HepG2 (cell line): ENCODE measurements at regions not wholly inside any gene's neighbourhood (a gene's known extent, or its start where the extent isn't known, plus 50 kb on each side); places are given as distances from the start of the nearest gene placed in this dataset.

Experiments used
- ATAC-seq: fragments of 200-7000 bp; cut with Tn5 transposase; 3 replicates; pipeline ENCODE4 v1.9.1; 2020; ENCODE audit warnings: mild to moderate bottlenecking, moderate library complexity
- BruUV-seq: library from RNA; stranded (reverse); fragments of 400-500 nt; replicated peaks from 2 replicates; lab custom pipeline; 2021; lab: Mats Ljungman, UMichigan
- CTCF ChIA-PET: fragments of 300-600 bp; formaldehyde crosslinking; extraction: SDS; loops from one replicate; lab custom pipeline; 2021; ENCODE audit warnings: low total read pairs, inconsistent platforms, low intra/inter-chr PET ratio; lab: Yijun Ruan, JAX
- POLR2A ChIA-PET: fragments of 350-600 bp; sonication (Branson Sonifier 250); formaldehyde crosslinking; loops from one replicate; lab custom pipeline; 2020; ENCODE audit warnings: antibody characterized with exemption, inconsistent platforms; lab: Yijun Ruan, JAX
- DNase-seq: peaks from one replicate; pipeline ENCODE4 v3.0.0-alpha.2; 2015; ENCODE audit warnings: low spot score
- FAIRE-seq: peaks from 3 replicates; lab custom pipeline; 2011; peaks lifted over from hg19 to GRCh38; lab: Jason Lieb, UNC
- H2AFZ ChIP-seq: one replicate; pipeline ENCODE4 v1.6.1; 2011; ENCODE audit warnings: low read length, inconsistent platforms
- H3K27ac ChIP-seq: fragments of 300-600 bp; 3 replicates; pipeline ENCODE4 v1.8.0; 2011; ENCODE audit warnings: mixed run types, mild to moderate bottlenecking, mixed read lengths, low read length, inconsistent platforms; ENCODE audit not compliant: insufficient read depth; ENCODE audit errors: extremely low read length
- H3K27me3 ChIP-seq, 2 experiments: fragments of 200-600 bp in 1 of 2; 2 replicates in 1 of 2; 3 replicates in 1 of 2; pipeline versions ENCODE4 v1.6.0 to v1.8.0; 2011; ENCODE audit warnings: low read length in 2 of 2, mild to moderate bottlenecking in 2 of 2, moderate library complexity in 2 of 2, inconsistent platforms in 1 of 2; ENCODE audit not compliant: insufficient read depth in 2 of 2, control insufficient read depth in 1 of 2
- H3K36me3 ChIP-seq, 2 experiments: fragments of 200-600 bp in 1 of 2; replicated peaks in 1 of 2; 2 replicates in 1 of 2; 3 replicates in 1 of 2; pipeline versions ENCODE4 v1.5.1 to v1.8.0; 2011; ENCODE audit warnings: low read length in 2 of 2, inconsistent platforms in 1 of 2; ENCODE audit not compliant: insufficient read depth in 2 of 2, control insufficient read depth in 1 of 2
- H3K4me1 ChIP-seq: 2 replicates; pipeline ENCODE4 v1.5.1; 2012; ENCODE audit warnings: low read length, inconsistent platforms; ENCODE audit not compliant: insufficient read depth
- H3K4me2 ChIP-seq: 2 replicates; pipeline ENCODE4 v1.6.0; 2011; ENCODE audit warnings: low read depth, low read length, inconsistent platforms
- H3K4me3 ChIP-seq, 3 experiments: fragments of 200-600 bp in 1 of 3; sonication (generic), shearing (Covaris generic) in 1 of 3; replicated peaks in 1 of 3; 2 replicates each; pipeline ENCODE4 v1.5.1; 2011 to 2016; ENCODE audit warnings: low read length in 3 of 3, inconsistent platforms in 2 of 3, low read depth in 2 of 3, mild to moderate bottlenecking in 2 of 3, control low read depth in 1 of 3, mixed read lengths in 1 of 3; ENCODE audit not compliant: insufficient read depth in 1 of 3
- H3K79me2 ChIP-seq: one replicate; pipeline ENCODE4 v1.6.1; 2011; ENCODE audit warnings: low read length, inconsistent platforms; ENCODE audit not compliant: insufficient read depth
- H3K9ac ChIP-seq: 2 replicates; pipeline ENCODE4 v1.6.0; 2011; ENCODE audit warnings: mild to moderate bottlenecking, low read depth, low read length, inconsistent platforms; ENCODE audit not compliant: insufficient read depth
- H3K9me3 ChIP-seq: 2 replicates; pipeline ENCODE4 v1.5.1; 2012; ENCODE audit warnings: mild to moderate bottlenecking, low read length
- H4K20me1 ChIP-seq: 2 replicates; pipeline ENCODE4 v1.6.0; 2011; ENCODE audit warnings: inconsistent platforms, mild to moderate bottlenecking, low read length, moderate library complexity; ENCODE audit not compliant: insufficient read depth
- KAT8 ChIP-seq: IDR thresholded peaks from 2 replicates; pipeline ENCODE4 v1.6.1; 2016; ENCODE audit warnings: missing genetic modification reagents, missing compliant biosample characterization
- RARG ChIP-seq: sonication (generic); formaldehyde crosslinking; IDR thresholded peaks from 2 replicates; pipeline ENCODE4 v1.4.0; 2020; ENCODE audit warnings: low read depth, mild to moderate bottlenecking, missing genetic modification reagents
- SP1 ChIP-seq, 2 experiments: fragments of 450-650 bp in 1 of 2; sonication (generic) in 1 of 2; formaldehyde crosslinking in 1 of 2; IDR thresholded peaks; 2 replicates each; pipeline versions ENCODE4 v1.4.0 to v1.6.1; 2016 to 2020; ENCODE audit warnings: missing genetic modification reagents in 1 of 2
- ZMYM2 ChIP-seq: sonication (generic); formaldehyde crosslinking; IDR thresholded peaks from 2 replicates; pipeline ENCODE4 v1.8.0; 2022; ENCODE audit warnings: mild to moderate bottlenecking, missing genetic modification reagents
- ZNF292 ChIP-seq: sonication (generic); formaldehyde crosslinking; IDR thresholded peaks from 2 replicates; pipeline ENCODE4 v1.8.1; 2022; ENCODE audit warnings: mild to moderate bottlenecking, low read depth, missing genetic modification reagents, borderline replicate concordance
- ZNF468 ChIP-seq: sonication (generic); formaldehyde crosslinking; IDR thresholded peaks from 2 replicates; pipeline ENCODE4 v1.8.0; 2022; ENCODE audit warnings: mild to moderate bottlenecking, moderate library complexity, missing genetic modification reagents
- ZNF660 ChIP-seq: sonication (generic); formaldehyde crosslinking; IDR thresholded peaks from 2 replicates; pipeline ENCODE4 v1.5.1; 2020; ENCODE audit warnings: mild to moderate bottlenecking, low read depth, missing genetic modification reagents, borderline replicate concordance
- WGBS: methylation state at CpG from one replicate; pipeline ENCODE4 v1.1.6; 2017; ENCODE audit warnings: low lambda C conversion rate; 5-methylcytosine and 5-hydroxymethylcytosine counted together
- in situ Hi-C: cut with HindIII; loops from 2 replicates; pipeline ENCODE4 v1.10.0; 2017; ENCODE audit warnings: low pct_unique_long_range_greater_than_20kb; ENCODE audit not compliant: extremely low pct_ligation_motif_present
- intact Hi-C: fragments of 100-400 bp; cut with micrococcal nuclease; formaldehyde crosslinking; loops from one replicate; pipeline ENCODE4 v1.10.0; 2022; ENCODE audit not compliant: unreplicated experiment
- TF ChIP-seq, protein P1 (sequence below): sonication (generic); formaldehyde crosslinking; IDR thresholded peaks from 2 replicates; pipeline ENCODE4 v1.9.0; 2021; ENCODE audit warnings: missing genetic modification reagents, borderline replicate concordance

DNA sequence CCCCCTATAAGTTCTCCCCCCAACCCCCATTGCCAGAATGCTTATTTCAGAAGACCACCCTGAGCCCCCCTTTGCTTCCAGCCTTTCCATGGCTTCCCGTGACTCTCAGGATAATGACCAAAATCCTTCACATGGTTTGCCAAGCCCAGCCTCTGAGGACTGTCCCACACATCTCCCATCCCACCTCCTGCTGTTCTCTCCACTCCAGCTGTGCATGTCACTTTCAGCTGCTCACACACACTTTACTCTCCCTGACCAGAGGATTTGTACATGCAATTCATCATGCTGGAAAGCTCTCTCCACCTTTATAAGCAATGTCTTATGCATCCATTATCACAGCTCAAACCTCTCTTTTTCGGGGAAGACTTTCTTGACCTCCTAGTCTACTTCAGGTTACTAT, 164.2 kb downstream of the PRL start:
- CTCF ChIA-PET: no interaction called here
- no peak for TF ChIP-seq KAT8 (CRISPR knock-in tag)
- TF ChIP-seq ZNF292: no peak
- TF ChIP-seq ZMYM2 (CRISPR knock-in tag): no peak
- no peak for TF ChIP-seq ZNF468 (CRISPR knock-in tag)
- TF ChIP-seq RARG (CRISPR knock-in tag): no peak
- TF ChIP-seq, protein P1, sequence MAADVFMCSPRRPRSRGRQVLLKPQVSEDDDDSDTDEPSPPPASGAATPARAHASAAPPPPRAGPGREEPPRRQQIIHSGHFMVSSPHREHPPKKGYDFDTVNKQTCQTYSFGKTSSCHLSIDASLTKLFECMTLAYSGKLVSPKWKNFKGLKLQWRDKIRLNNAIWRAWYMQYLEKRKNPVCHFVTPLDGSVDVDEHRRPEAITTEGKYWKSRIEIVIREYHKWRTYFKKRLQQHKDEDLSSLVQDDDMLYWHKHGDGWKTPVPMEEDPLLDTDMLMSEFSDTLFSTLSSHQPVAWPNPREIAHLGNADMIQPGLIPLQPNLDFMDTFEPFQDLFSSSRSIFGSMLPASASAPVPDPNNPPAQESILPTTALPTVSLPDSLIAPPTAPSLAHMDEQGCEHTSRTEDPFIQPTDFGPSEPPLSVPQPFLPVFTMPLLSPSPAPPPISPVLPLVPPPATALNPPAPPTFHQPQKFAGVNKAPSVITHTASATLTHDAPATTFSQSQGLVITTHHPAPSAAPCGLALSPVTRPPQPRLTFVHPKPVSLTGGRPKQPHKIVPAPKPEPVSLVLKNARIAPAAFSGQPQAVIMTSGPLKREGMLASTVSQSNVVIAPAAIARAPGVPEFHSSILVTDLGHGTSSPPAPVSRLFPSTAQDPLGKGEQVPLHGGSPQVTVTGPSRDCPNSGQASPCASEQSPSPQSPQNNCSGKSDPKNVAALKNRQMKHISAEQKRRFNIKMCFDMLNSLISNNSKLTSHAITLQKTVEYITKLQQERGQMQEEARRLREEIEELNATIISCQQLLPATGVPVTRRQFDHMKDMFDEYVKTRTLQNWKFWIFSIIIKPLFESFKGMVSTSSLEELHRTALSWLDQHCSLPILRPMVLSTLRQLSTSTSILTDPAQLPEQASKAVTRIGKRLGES (CRISPR knock-in tag): no peak
- TF ChIP-seq ZNF660: no peak
- TF ChIP-seq SP1 (IDR thresholded peaks at IDR 0.05): no peak
- TF ChIP-seq SP1 (CRISPR knock-in tag; IDR thresholded peaks at IDR 0.05): no peak
- no peaks in the 10 kb centered on the region for H3K27me3 ChIP-seq
- POLR2A ChIA-PET: no interaction called here
- no peak overlapping the region for H3K27ac ChIP-seq
- in situ Hi-C loops: no loop called here
- DNase-seq (no peak), FAIRE-seq (no peak), ATAC-seq (no peak)
- H3K9me3 ChIP-seq: peaks cover 64% of the 10 kb centered on the region
- H3K4me1 ChIP-seq: no peaks in the 10 kb centered on the region
- H4K20me1 ChIP-seq: no peaks in the 10 kb centered on the region
- H2AFZ ChIP-seq: no peak overlapping the region
- H3K4me2 ChIP-seq: no peak overlapping the region
- H3K4me3 ChIP-seq: no peak overlapping the region
- intact Hi-C loops: no loop called here
- no peaks in the 10 kb centered on the region for H3K79me2 ChIP-seq
- H3K36me3 ChIP-seq: no peaks in the 10 kb centered on the region
- H3K9ac ChIP-seq: no peak overlapping the region
- 0% methylated on average over 2 of the region's 2 CpGs for WGBS
- BruUV-seq: no TSS peak
